ENCODE measurements at regions not wholly inside any gene's neighbourhood (a gene's known extent, or its start where the extent isn't known, plus 50 kb on each side); places are given as distances from the start of the nearest gene placed in this dataset.

DNA sequence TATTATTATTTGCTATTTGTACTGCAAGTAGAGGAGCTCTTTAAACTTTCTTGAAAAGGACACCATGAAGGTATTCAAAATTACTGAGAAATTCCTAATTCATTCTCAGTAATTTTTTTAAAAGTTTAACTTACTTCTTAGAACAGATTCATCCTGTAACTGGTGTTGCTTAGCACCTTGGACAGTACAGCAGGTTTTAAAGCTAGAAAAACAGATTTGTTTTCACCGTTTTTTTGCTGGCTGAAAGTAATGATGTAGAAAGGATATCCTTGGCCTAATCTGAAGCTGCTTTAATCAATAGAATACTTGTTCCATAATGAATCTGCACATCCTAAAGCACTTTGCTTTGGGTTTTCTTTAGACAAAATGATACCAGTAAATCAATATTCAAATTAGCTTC, 142.5 kb upstream of the TRAM1L1 start:
- TF ChIP-seq TEAD4 (IDR thresholded peaks at IDR 0.05): no peak
- TF ChIP-seq, protein P1, sequence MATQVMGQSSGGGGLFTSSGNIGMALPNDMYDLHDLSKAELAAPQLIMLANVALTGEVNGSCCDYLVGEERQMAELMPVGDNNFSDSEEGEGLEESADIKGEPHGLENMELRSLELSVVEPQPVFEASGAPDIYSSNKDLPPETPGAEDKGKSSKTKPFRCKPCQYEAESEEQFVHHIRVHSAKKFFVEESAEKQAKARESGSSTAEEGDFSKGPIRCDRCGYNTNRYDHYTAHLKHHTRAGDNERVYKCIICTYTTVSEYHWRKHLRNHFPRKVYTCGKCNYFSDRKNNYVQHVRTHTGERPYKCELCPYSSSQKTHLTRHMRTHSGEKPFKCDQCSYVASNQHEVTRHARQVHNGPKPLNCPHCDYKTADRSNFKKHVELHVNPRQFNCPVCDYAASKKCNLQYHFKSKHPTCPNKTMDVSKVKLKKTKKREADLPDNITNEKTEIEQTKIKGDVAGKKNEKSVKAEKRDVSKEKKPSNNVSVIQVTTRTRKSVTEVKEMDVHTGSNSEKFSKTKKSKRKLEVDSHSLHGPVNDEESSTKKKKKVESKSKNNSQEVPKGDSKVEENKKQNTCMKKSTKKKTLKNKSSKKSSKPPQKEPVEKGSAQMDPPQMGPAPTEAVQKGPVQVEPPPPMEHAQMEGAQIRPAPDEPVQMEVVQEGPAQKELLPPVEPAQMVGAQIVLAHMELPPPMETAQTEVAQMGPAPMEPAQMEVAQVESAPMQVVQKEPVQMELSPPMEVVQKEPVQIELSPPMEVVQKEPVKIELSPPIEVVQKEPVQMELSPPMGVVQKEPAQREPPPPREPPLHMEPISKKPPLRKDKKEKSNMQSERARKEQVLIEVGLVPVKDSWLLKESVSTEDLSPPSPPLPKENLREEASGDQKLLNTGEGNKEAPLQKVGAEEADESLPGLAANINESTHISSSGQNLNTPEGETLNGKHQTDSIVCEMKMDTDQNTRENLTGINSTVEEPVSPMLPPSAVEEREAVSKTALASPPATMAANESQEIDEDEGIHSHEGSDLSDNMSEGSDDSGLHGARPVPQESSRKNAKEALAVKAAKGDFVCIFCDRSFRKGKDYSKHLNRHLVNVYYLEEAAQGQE (IDR thresholded peaks at IDR 0.05; ENCODE audit: low read depth): peak; percentile 62; the same call in 1 of the 2 replicates

GRCh38 chr4:117239434-117239833, 154.1 kb upstream of the TRAM1L1 start:
- TF ChIP-seq EP300 (IDR thresholded peaks at IDR 0.05; ENCODE audit: borderline replicate concordance): no peak
- no peak for TF ChIP-seq RAD21 (IDR thresholded peaks at IDR 0.05; ENCODE audit: low read depth)
- no peak for TF ChIP-seq CREB1 (IDR thresholded peaks at IDR 0.05; ENCODE audit: low read depth)
- TF ChIP-seq CEBPB (IDR thresholded peaks at IDR 0.05): no peak
- TF ChIP-seq, protein P1 (IDR thresholded peaks at IDR 0.05; ENCODE audit: low read depth): no peak
- no peak for TF ChIP-seq TEAD4 (IDR thresholded peaks at IDR 0.05)
- no peak for TF ChIP-seq FOXM1 (IDR thresholded peaks at IDR 0.05; ENCODE audit: borderline replicate concordance, low read depth)
- no peak for TF ChIP-seq ZBTB7A (IDR thresholded peaks at IDR 0.05; ENCODE audit: low read depth)
- no peak for TF ChIP-seq MAX (IDR thresholded peaks at IDR 0.05)
- TF ChIP-seq USF1 (IDR thresholded peaks at IDR 0.05): no peak

DNA sequence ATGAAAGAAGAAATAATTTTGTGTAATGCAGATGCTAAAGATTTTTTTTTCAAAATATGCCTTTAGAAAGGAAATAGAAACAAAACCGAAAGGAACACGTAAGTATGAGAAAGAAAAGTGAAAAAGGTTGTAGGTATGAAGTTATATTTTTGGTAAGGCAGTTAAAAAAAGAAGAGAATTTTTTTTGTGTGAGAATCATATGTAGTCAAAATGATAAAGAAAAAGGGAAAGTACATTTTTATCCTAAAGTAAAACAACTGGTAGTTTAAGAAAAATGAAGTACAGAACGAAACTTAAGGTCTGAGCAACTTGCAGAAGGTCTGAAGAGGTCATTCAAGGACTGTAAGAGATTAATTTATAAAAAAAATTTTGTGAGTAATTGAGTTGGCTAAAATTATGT, 164.0 kb upstream of the TRAM1L1 start:
- TF ChIP-seq CREB1 (IDR thresholded peaks at IDR 0.05; ENCODE audit: low read depth): no peak
- TF ChIP-seq, protein P1 (IDR thresholded peaks at IDR 0.05; ENCODE audit: low read depth): no peak
- no peak for TF ChIP-seq RAD21 (IDR thresholded peaks at IDR 0.05; ENCODE audit: low read depth)
- TF ChIP-seq MAX (IDR thresholded peaks at IDR 0.05): no peak
- no peak for TF ChIP-seq TEAD4 (IDR thresholded peaks at IDR 0.05)
- no peak for TF ChIP-seq ZBTB7A (IDR thresholded peaks at IDR 0.05; ENCODE audit: low read depth)
- no peak for TF ChIP-seq EGR1 (IDR thresholded peaks at IDR 0.05)
- TF ChIP-seq EP300 (IDR thresholded peaks at IDR 0.05; ENCODE audit: borderline replicate concordance): no peak
- TF ChIP-seq CEBPB (IDR thresholded peaks at IDR 0.05): no peak
- TF ChIP-seq TCF12 (IDR thresholded peaks at IDR 0.05; ENCODE audit: low read depth): no peak
- TF ChIP-seq FOXM1 (IDR thresholded peaks at IDR 0.05; ENCODE audit: borderline replicate concordance, low read depth): no peak
- TF ChIP-seq NFIC (IDR thresholded peaks at IDR 0.05): no peak
- no peak for TF ChIP-seq TAF1 (IDR thresholded peaks at IDR 0.05; ENCODE audit: low read depth)

DNA sequence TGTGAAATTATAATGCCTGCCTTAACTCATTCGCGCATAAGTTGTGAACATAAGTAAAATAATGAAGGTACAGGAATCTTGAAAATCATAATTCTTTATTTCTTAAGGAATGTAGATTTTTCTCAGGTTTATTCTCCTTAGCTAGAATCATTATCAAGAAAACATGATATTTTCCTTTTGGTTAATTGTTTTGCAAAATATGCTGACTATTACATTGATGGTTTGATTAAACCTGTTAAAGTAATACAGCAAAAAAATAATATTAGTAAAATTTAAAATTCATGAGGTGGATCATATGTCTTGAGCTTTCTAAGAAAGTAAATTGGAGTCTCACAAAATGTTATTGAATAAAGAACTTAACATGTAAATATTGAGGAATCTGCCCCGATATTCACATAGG, 178.7 kb upstream of the TRAM1L1 start:
- no peak for TF ChIP-seq EGR1 (IDR thresholded peaks at IDR 0.05)
- TF ChIP-seq EP300 (IDR thresholded peaks at IDR 0.05; ENCODE audit: borderline replicate concordance): no peak
- TF ChIP-seq TAF1 (IDR thresholded peaks at IDR 0.05; ENCODE audit: low read depth): no peak
- no peak for TF ChIP-seq YY1 (IDR thresholded peaks at IDR 0.05; ENCODE audit: low read depth)
- TF ChIP-seq, protein P1 (IDR thresholded peaks at IDR 0.05; ENCODE audit: low read depth): no peak
- no peak for TF ChIP-seq NFIC (IDR thresholded peaks at IDR 0.05)
- no peak for TF ChIP-seq CEBPB (IDR thresholded peaks at IDR 0.05)
- no peak for TF ChIP-seq USF1 (IDR thresholded peaks at IDR 0.05)
- TF ChIP-seq ZBTB7A (IDR thresholded peaks at IDR 0.05; ENCODE audit: low read depth): no peak
- TF ChIP-seq MAX (IDR thresholded peaks at IDR 0.05): no peak
- TF ChIP-seq FOXM1 (IDR thresholded peaks at IDR 0.05; ENCODE audit: borderline replicate concordance, low read depth): no peak
- no peak for TF ChIP-seq TCF12 (IDR thresholded peaks at IDR 0.05; ENCODE audit: low read depth)
- TF ChIP-seq TEAD4 (IDR thresholded peaks at IDR 0.05): no peak
- TF ChIP-seq CREB1 (IDR thresholded peaks at IDR 0.05; ENCODE audit: low read depth): no peak
- no peak for TF ChIP-seq RAD21 (IDR thresholded peaks at IDR 0.05; ENCODE audit: low read depth)
